ENCODE measurements at regions not wholly inside any gene's neighbourhood (a gene's known extent, or its start where the extent isn't known, plus 50 kb on each side); places are given as distances from the start of the nearest gene placed in this dataset.

- TF ChIP-seq CTCF (IDR thresholded peaks at IDR 0.05; ENCODE audit: control extremely low read depth, extremely low read depth, low read depth, missing control alignments) = no peak
- DNase-seq (ENCODE audit: extremely low spot score) = no peak
- ChIA-PET POLR2A (no interaction called here), CTCF (interaction anchor here (0.8 kb wide), 1 partner anchor 12 kb away, joined by 3 read pairs; no protein-coding TSS in a partner anchor)
Measured at GRCh38 chr5:164573397-164573796, 1068.0 kb downstream of the MAT2B start.

GRCh38 chr5:164577201-164577600, 1071.8 kb downstream of the MAT2B start:
- DNase-seq (ENCODE audit: extremely low spot score) = no peak
- ChIA-PET CTCF (interaction anchor here (0.9 kb wide), 1 partner anchor 35 kb away, joined by 3 read pairs; no protein-coding TSS in a partner anchor), POLR2A (no interaction called here)
- no peak for TF ChIP-seq CTCF (IDR thresholded peaks at IDR 0.05; ENCODE audit: control extremely low read depth, extremely low read depth, low read depth, missing control alignments)

GRCh38 chr5:164577742-164578141, 1072.3 kb downstream of the MAT2B start:
- ChIA-PET POLR2A (no interaction called here), CTCF (interaction anchor here (0.9 kb wide), 1 partner anchor 36 kb away, joined by 3 read pairs; no protein-coding TSS in a partner anchor)
- DNase-seq (ENCODE audit: extremely low spot score) = no peak
- no peak for TF ChIP-seq CTCF (IDR thresholded peaks at IDR 0.05; ENCODE audit: control extremely low read depth, extremely low read depth, low read depth, missing control alignments)

GRCh38 chr5:164578401-164578800, 1073.0 kb downstream of the MAT2B start:
- TF ChIP-seq CTCF (IDR thresholded peaks at IDR 0.05; ENCODE audit: control extremely low read depth, extremely low read depth, low read depth, missing control alignments) = no peak
- no peak for DNase-seq (ENCODE audit: extremely low spot score)
- ChIA-PET POLR2A (no interaction called here), CTCF (no interaction called here)

- ChIA-PET POLR2A (no interaction called here), CTCF (no interaction called here)
- no peak for TF ChIP-seq CTCF (IDR thresholded peaks at IDR 0.05; ENCODE audit: control extremely low read depth, extremely low read depth, low read depth, missing control alignments)
- no peak for DNase-seq (ENCODE audit: extremely low spot score)
Measured at GRCh38 chr5:164578911-164579310, 1073.5 kb downstream of the MAT2B start.

GRCh38 chr5:164580155-164580554, 1074.7 kb downstream of the MAT2B start:
- ChIA-PET CTCF (no interaction called here), POLR2A (no interaction called here)
- no peak for TF ChIP-seq CTCF (IDR thresholded peaks at IDR 0.05; ENCODE audit: control extremely low read depth, extremely low read depth, low read depth, missing control alignments)
- DNase-seq (ENCODE audit: extremely low spot score) = no peak

- ChIA-PET POLR2A (no interaction called here), CTCF (no interaction called here)
- no peak for TF ChIP-seq CTCF (IDR thresholded peaks at IDR 0.05; ENCODE audit: control extremely low read depth, extremely low read depth, low read depth, missing control alignments)
- no peak for DNase-seq (ENCODE audit: extremely low spot score)
Measured at GRCh38 chr5:164581889-164582288, 1076.5 kb downstream of the MAT2B start.

Data from GM10248 (cell line).